ENCODE measurements at regions not wholly inside any gene's neighbourhood (a gene's known extent, or its start where the extent isn't known, plus 50 kb on each side); places are given as distances from the start of the nearest gene placed in this dataset.

GRCh38 chr15:36263666-36264065, 315.8 kb upstream of the CDIN1 start:
- TF ChIP-seq CTCF (IDR thresholded peaks at IDR 0.05) (no peak), POLR2AphosphoS5 (IDR thresholded peaks at IDR 0.05) (no peak), EP300 (IDR thresholded peaks at IDR 0.05) (no peak), POLR2A (IDR thresholded peaks at IDR 0.05) (no peak)
